Esophagus mucosa (tissue), 1 donor: ENCODE measurements at regions not wholly inside any gene's neighbourhood (a gene's known extent, or its start where the extent isn't known, plus 50 kb on each side); places are given as distances from the start of the nearest gene placed in this dataset.
A peak's percentile ranks its signal among the peaks of the same experiment; 100 is the strongest.
"Not testable (repeated sequence)": the region's sequence is repeated elsewhere in the genome, so short reads cannot be mapped to it uniquely, and the experiment has no call there.

Experiments
- ATAC-seq: fragments of 200-7000 bp; cut with Tn5 transposase; one replicate; pipeline ENCODE4 v1.9.1; 2020
- donor health status: DM: yes; HTN: yes; CAD: no.

GRCh38 chr3:11739706-11740105, 96.0 kb upstream of the VGLL4 start:
- ATAC-seq: no peak

DNA sequence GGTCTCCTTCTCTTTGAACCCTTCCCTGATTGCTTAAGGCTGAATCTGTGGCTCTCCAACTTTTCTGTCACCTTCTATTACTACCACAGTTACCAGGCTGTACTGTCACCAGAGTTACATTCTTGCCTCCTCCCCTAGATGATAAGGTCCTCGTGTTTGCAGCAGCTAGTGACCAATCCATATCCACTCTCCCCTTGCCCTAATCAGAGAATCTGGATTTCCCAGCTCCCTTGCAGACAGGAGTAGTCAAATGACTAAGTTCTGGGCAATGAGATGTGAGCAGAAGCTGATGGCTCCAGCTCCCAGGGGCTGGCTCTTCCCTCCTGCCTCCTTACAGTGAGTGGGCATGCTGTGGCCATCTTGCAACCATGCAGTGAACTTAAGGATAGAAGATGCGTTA, 95.4 kb upstream of the VGLL4 start:
- no peak for ATAC-seq

DNA sequence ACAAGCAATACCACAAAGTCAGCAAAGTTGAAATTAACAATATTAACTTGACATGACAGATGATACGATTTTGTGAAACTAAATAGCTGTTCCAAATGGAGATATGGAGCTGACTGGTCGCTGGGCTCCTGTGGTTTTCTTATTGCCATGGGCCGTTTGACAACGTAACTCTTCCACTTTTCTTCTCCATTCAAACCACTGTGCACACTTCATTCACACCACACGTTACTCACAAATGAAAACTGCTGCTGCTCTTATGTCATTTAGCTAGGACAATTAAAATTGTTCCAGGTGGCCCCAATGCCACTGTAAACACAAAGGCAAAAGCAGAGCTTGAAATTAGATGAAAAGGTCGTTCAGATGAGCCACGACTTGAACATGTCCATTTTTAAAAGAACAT, 94.0 kb upstream of the VGLL4 start:
- ATAC-seq: no peak

DNA sequence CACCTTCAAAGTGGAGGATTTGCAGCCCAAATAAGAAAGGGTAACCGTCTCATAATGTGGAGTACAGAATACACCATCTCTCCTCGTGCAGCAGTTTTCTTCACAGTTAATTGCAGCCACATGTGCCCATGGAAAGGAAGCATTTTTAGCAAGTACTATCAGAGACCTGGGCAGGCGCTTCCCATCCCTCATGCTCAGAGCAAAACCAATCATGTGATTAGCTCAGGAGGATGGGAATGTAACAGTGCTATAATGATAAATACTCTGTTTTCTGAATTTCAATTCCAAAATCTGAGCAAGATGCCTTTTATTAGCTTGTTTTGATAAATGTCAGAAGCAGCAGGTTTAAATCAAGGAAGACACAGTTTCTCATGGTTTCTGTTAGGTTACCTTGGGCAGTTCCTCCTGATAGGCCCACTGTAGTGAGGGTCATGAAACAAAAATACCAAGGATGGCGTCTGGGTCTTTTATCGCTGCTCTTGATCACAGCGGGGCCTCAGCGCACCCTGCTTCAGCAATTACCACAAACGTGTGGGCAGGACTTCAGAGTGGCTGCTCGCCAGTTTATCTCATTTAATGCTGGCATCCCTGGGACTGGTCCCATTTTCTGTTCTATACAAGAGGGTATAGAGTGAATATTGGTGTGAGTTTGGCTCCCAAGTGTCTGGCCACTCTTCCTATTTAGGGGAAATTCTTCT, 92.6 kb upstream of the VGLL4 start:
- ATAC-seq: no peak

GRCh38 chr3:11735638-11736037, 91.9 kb upstream of the VGLL4 start:
- peak; percentile 47 for ATAC-seq

DNA sequence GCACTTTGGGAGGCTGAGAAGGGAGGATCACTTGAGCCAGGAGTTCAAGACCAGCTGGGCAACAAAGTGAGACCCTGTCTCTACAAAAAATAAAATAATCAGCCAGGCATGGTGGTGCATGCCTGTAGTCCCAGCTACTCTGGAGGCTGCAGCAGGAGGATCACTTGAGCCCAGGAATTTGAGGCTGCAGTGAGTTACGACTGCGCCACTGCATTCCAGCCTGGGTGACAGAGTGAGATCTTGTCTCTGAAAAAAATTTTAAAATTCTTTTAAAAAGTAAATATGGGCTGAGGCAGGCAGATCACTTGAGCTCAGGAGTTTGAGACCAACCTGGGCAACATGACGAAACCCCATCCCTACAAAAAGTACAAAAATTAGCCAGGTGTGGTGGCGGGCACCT, 91.4 kb upstream of the VGLL4 start:
- ATAC-seq: not testable (repeated sequence)

DNA sequence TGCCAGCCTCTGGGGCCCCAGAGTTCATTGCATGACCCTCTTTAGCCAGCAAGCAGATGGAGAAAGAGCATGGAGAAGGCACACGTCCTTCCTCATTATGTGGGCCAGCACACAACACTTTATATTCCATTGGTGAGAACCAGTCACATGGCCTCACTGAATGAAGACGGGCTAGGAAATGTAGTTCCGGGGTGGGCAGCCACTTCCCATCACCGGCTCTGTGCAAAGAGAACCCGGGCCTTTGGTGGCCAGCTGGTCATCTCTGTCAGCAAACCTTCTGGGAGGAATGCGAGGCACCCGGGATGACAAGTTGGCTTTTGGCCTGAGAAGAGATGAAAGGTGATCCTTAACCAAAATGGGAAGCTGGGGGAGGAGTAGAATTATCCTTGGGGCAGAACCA, 90.2 kb upstream of the VGLL4 start:
- no peak for ATAC-seq

GRCh38 chr3:11727207-11727606, 83.5 kb upstream of the VGLL4 start:
- peak; percentile 42 for ATAC-seq

DNA sequence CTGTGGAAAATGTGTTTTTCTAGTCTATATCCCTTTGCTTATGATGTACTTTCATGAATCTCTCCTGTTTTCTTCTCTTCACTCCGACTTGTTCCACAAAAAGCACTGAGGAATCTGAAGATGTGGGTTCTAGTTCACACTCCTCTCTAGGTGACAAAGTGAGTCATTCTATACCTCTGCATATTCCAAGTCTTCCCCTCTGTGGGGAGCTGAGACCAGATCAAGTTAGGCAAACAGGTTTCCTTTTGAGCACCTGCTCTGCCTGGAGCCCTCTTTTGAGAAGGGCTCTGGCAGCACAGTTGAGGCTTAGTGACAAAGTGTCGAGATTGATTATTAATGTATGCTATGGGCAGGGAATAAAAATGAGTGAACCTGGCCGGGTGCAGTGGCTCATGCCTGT, 82.4 kb upstream of the VGLL4 start:
- peak; percentile 40 for ATAC-seq

- not testable (repeated sequence) for ATAC-seq
These were observed 81.6 kb upstream of the VGLL4 start for GRCh38 chr3:11725340-11725641.

DNA sequence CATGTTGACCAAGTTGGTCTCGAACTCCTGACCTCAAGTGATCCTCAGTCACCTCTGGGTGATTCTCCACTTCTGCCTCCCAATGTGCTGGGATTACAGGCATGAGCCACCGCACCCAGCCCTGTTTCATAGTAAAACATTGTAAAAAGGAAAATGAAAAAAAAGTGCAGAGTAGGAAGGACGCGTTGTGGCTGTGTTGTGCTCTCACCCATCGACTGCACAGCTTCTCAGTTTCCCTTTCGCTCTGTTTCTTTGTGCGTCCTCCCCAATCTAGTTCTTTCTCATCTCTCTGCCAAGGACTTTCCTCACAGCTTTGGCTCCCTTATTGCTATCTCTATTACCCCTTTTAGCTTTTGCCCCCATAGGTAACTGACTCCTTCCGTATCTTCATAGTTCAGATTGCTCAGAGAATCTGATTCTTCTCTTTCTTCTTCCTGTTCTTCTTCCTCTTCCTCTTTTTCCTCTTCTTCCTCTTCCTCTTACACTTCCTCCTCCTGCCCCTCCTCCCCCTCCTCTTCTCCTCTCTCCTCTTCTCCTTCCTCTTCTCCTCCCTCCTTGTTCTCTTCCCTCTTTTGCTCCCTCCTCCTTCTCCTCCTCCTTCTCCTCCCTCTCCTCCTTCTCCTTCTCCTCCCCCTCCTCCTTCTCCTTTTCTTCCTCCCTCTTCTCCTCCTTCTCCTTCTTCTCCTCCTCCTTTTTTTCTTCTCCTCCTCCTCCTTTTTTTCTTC, 81.1 kb upstream of the VGLL4 start:
- ATAC-seq: no peak

DNA sequence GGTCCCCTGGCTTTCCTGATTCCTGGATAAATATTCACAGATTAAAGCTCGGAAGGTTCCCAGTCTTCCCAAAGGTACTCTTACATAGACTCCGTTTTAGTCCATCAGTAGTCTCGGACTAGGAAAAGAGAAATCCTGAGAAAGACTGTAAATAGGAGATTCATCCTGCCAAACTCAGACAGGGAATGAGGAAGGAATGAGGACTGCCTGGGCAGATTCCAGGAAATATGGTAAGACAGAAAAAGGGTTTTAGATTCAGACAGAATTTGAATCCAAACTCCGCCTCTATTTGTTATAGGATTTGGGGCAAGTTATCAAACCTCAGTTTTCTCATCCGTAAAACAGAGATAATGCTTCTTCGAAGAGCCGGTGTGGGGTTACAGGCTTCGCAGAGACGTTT, 77.8 kb upstream of the VGLL4 start:
- no peak for ATAC-seq

GRCh38 chr3:11720917-11721411, 77.2 kb upstream of the VGLL4 start:
- ATAC-seq: no peak

DNA sequence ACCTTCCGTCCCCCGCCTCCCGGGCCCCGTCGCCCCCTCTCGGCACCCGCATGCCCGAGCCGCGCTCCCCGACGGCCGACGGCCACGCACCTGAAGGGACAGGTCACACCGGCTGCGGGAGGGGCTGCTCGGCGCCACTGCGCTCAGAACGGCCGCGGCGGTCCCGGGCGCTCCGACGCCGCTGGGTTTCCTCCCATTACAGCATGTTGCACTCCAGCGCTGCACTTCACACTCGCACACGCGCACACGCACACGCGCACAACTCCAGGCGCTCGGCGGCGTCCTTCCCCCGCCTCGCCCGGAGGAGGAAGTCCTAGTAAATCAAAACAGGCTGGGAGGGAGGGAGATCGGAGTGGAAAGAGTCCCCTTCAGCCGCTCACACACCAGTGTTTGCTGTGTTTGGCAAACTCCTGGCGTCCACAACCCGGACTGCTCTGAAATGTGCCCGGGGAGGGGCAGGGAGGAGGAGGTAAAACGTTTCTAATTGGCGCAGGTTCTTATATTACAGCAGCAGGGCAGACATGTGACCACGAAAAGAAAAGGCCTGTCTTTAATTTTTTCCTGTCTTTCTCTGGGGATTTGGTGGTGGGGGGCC, 76.7 kb upstream of the VGLL4 start:
- ATAC-seq: peak; percentile 72

GRCh38 chr3:11719406-11720303, 75.9 kb upstream of the VGLL4 start:
- peak; percentile 97 for ATAC-seq

DNA sequence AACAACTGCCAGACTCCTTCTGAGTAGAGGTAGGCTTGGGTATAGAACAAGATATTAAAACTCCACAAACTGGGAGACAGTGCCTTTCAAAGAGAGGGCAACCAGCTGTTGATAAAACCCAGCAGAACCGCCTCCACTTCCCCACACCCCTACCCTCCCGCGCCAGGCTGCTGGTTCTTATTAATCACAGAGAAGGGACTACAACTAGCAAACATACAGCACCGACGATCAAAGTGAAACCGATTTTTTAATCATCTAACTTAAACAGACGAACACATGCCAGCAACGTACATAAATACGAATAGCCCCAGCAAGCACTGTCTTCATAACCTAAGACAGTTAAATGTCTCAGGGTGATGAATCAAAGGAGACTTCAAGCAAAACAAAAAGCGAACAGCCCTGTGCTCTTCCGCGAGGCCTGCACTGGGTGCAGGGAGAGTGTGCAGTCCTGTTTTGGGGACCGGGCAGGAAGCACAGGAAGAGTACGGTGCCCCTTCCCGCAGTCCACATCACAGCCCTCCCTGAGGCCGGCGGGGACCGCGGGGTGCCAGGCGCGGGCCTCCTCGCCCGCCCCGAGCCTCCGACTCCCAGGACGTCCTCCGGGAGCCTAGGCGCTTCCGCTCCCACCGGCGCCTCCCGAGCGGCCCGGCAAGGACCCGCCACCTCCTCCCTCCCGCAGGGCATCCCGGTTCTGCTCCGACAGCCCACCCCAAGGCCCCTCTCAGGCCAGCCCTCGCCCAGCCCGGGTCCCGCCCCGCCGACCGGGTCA, 75.1 kb upstream of the VGLL4 start:
- peak; percentile 18 for ATAC-seq

DNA sequence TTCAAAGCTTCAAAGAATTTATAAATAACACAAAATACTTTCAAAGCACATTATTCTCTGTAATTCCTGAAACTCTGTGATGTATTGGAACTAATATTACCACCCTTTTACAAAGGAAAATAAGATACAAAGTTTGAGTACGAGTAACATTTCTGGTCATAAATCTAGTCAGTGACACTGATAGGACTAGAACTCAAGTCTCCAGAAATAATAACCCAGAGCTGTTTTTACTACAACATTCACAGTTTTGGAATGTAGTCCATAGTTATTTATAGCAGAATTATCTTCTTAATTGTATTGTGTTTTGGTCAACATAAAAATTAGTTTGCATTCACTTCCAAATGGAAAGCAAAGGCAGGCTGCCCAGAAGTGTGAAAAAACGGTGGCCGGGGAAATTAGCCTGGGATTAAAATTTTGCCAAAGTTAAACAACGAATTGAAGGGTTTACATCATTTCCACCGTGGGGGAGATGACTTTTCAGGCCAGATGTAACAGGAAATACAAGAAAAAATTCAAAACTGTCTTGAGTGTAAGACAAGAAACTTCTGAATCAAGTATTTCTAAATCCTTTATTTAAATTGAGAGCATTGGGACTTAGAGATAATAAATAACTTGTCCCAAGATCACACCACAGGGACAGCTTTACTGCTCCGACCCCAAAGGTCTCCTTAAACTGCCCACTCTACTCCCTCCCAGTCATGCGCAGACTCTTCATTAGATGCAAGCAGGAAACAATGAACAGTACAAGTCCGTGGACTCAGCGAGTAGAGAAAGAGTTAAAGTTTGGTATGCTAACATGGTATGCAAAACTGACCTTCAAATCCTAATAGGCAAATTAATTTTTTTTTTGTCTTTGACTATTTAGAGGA, 74.3 kb upstream of the VGLL4 start:
- ATAC-seq: no peak

- no peak for ATAC-seq
These were observed 73.6 kb upstream of the VGLL4 start for GRCh38 chr3:11717301-11717700.

DNA sequence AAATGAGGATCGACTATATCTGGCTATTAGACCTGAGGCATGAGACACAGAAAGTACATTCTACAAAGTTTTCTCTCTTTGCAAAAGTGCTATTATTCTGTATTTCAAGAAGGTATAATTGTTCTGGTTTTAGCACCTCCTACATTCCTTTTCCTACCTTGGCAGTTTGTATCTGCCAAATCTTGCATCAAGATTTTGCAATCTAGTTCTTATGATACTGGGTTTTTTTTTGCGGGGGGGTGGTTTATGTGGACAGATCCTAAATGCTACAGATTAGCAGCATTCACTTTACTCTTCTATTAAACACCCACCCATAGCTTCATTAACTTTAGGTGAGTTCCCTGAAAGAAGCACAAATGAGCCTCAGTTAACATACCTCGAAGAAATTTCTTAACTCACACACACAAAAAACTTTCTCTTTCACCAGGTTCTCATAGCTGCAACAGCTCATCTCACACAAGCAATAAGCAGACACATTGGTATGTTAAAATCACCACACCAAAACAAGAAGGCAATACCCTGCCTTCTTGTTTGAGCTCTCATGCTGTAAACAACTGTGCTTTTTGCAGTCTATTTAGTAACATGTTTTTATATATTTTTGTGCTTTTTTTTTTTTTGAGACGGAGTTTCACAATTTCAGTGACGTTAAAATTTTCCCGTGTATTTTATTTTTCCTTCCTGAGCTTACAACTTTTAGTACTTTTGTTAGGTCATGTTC, 73.0 kb upstream of the VGLL4 start:
- ATAC-seq: no peak

DNA sequence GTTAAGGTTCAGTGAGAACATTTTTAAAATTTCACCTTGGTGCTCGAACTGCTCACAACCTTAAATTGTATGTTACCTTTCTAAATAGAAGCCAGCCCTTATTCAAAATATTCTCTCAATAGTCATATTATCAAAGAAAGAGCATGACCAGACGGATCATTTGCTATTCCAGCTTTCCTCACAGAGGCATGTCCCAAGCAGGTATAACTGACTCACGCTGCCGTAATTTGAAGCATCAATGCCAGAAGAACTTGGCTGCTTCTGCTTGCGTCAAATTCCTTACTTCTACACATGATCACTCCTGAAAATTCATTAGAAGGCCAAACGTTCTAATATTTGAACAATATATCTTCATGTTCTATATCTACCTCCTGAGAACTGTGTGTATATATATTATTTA, 69.5 kb upstream of the VGLL4 start:
- ATAC-seq: peak; percentile 73

DNA sequence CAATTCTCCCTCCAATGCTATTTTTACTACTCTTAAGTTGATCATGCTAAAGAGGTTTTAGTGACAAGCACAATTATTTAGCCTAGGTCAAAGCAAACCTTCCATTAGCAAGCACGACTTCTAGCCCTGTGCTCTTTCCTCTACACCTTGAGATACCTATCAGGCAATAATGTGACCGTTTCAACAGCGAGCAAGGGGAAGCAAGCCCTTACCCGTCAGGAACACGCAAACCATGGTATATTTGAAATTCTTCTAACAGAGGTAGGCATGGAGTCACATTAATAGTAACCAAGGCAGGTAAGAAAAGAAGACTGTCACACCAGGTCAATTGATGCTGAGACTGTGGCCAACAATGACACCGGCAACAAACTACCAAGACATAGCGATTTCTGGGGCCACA, 68.9 kb upstream of the VGLL4 start:
- ATAC-seq: no peak
